ENCODE measurements at regions not wholly inside any gene's neighbourhood (a gene's known extent, or its start where the extent isn't known, plus 50 kb on each side); places are given as distances from the start of the nearest gene placed in this dataset.

GRCh38 chr1:98374098-98374497 is 287.4 kb upstream of the SNX7 start:
- no peak for DNase-seq

- DNase-seq = no peak
Measured at GRCh38 chr1:98373056-98373455, 288.5 kb upstream of the SNX7 start.

- DNase-seq = no peak
Measured at GRCh38 chr1:98371764-98372163, 289.8 kb upstream of the SNX7 start.

GRCh38 chr1:98369463-98369862 is 292.1 kb upstream of the SNX7 start:
- DNase-seq = no peak

DNA sequence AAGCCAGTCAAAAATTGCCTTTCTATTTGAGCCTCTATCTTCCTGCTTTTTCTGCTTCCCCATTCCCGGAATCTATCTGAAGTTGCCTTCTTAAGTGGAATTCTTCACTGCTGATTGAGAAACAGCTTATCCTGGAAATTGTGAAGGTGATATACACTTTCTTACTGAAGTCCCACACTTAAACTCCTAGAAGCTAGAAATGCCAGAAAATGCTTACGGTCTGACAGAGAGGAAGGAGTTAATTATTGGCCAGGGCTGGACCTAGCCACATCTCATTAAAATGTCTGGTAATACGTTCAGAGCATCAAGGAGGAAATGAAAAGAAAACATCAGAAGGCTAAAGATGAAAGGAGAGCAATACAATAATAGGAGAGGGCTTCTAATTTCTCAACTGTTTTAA is 292.5 kb upstream of the SNX7 start:
- DNase-seq = no peak

DNA sequence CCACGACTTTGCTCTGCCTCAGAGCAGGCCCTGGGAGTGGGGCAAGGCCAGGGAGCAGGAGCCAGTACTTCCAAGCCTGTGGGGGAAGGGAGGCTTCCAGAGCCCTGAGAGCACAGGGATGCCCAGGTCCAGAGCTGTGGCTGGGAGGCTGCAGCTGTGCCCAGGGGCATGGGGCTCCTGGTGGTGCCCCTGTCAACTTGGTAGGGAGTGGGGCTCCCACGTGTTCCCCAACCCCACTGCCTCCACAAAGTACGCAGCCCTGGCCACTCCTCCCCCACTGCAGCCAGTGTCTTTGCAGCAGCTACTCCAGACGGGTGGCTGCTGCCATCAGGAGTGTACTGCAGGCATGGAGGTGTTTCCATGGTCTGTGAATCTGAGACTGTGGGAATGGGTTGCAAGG is 294.1 kb upstream of the SNX7 start:
- no peak for DNase-seq

- no peak for DNase-seq
Measured at GRCh38 chr1:98366343-98366742, 295.2 kb upstream of the SNX7 start.

DNA sequence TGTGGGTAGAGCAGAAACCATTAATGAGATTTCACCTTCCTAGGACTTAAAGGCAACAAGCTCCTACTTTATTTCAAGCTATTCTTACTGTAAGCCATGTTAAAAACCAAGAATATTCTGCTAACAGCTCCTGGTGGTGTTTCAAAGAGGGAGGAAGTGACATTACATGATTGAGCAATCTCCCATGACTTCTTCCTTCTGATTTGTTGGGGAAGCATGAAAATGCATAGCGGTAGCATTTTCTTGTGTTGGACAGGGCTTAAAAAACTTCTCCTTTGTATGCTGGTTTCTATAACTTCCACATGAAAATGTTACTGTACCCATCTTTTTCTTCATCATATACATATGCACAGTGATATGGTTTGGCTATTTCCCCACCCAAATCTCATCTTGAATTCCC is 297.0 kb upstream of the SNX7 start:
- DNase-seq = no peak

- DNase-seq = no peak
Measured at GRCh38 chr1:98360864-98361263, 300.7 kb upstream of the SNX7 start.

DNA sequence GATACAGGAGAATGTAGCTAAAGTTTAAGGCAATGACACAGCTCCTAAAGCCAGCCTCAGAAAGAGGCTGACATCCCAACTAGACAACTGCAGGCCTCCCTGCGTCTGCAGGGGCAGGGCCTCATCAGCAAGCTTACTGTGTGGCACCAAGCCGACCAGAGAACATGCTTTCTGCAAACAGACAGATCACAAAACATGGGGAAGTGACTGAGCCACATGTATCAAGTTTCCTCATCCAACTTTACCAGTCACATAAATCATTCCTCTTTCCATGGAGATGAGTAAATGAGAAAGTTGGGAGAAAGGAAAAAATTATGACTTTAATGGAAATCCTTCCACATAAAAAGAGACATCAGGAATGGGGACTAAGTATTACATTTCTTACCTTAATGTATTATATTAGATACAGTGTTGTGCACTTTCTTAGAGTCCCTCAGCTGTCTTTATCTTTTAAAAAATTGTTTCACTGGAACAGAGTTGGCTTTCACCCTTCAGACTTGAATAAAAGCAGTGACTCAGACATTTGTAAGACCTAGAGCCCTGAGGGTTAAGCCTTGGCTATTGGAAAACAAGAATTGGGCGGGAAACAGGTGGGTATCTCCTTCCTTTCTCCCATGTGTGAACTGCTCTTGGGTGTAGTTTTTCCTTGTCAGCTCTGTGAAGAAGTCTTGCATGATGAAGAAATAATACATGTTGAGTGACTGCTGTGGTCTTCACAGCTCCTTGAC is 305.7 kb upstream of the SNX7 start:
- DNase-seq = no peak

DNA sequence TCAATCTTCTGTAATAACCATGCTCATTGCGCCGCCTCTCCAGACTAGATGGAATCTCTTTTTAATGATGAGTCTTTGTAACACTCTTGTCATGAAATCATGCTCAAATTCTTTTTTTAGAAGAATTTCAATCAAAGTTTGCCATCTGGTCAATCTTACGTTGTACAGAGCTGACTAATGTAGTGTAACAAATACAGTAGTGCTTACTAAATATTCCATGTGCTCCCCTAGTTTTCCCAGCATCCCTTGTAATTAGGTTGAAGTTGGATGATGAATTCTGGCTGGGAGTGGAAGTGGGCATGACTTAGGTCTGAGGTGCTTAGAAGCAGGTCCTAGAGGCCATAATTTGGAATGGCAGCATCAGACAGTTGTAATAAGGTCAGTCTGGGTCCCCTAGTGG is 309.1 kb upstream of the SNX7 start:
- no peak for DNase-seq

DNA sequence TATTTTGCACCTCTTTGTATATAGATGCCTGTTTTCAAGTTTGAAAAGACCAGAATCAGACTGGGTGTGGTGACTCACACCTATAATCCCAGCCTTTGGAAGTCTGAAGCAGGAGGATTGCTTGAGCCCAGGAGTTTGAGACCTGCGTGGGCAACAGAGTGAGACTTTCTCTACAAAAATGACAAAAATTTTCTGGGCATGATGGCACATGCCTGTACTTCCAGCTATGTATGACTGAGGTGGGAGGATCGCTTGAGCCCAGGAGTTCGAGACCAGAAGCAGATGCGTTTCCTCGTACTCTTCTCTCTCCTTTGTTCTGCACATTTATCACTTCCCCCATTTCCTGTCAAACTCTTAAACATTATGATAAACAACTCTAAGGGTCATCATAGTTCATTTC is 310.0 kb upstream of the SNX7 start:
- DNase-seq = no peak

- no peak for DNase-seq
Measured at GRCh38 chr1:98345417-98345816, 316.1 kb upstream of the SNX7 start.

DNA sequence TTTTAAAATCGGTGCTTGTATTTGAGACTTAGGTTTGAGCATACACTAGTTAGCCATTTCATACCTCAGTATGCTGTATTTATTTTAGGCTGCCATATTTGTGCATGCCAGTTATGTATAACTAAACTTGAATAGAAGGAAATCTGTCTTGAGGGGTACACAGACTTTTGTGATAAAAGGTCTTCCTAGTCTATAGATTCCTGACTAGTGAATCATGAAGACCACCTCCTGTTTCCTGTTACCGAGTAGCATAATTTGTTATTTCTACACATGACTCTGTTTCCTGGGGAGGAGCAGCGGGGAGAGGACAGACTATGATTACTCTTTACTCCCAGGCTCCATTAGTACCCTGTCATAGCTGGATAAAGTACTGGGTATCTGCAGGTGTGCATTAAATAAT is 316.8 kb upstream of the SNX7 start:
- no peak for DNase-seq

DNA sequence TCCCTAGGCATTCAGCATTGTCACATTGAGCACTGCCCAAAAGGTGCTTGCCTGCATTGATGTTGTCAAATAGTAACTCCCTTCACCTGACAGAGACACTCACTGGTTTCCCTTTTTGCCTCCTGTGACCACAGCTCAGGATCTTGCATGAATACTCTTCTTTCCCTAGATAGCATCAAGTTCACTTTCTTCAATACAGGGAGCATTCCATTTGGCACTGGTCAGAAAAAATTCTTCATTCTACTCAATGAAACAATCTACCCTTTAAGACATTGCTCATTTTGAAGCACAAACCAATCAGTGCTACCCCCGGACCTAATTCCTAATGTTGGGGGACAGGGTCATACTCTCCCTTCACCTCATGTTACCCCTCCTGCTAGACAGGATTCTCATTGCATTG is 319.0 kb upstream of the SNX7 start:
- DNase-seq = no peak

DNA sequence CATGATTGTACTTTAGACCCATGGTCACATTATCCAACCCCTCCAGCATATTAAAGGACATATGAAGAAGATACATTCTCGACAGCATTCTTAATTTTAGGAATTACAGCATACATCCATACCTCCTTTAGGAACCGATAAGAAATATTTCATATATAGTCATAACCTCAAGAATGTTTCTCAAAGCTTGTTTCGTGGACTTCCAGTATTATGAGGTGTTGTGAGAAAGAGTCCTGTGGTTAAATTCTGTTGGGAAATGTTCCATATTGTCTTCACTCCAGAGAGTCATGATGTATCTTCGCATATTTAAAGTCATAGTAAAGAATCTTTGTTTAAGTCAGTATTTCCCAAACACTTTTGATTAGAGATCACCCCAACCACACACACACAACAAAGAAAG is 321.0 kb upstream of the SNX7 start:
- DNase-seq = no peak

DNA sequence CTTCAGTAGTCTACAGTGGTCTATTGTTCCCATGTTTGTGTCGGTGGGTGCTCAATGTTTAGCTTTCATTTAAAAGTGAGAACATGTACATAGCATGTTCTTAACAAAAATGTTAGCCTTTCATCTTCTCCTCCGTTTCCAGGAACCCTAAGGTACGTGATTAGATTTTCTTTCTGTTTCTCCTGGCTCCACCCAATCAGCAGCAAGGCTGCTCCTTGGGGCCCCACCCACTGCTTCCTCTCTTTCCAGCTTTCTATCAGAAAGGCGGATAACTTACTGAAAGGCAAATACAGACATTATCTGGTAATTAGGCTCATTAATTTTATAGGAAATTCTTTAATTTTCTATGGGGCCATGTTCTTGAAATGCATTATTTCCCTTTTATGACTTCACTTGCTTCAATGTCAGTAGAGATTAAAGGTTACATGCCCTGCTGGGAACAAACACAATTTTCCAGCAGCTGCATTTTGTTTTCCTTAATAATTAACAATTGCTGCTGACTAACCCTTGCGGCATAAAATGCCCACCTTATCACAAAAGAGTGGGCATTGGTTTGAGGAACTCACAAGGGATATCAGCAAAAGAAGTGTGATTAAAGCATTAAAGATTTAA is 324.9 kb upstream of the SNX7 start:
- DNase-seq = no peak

DNA sequence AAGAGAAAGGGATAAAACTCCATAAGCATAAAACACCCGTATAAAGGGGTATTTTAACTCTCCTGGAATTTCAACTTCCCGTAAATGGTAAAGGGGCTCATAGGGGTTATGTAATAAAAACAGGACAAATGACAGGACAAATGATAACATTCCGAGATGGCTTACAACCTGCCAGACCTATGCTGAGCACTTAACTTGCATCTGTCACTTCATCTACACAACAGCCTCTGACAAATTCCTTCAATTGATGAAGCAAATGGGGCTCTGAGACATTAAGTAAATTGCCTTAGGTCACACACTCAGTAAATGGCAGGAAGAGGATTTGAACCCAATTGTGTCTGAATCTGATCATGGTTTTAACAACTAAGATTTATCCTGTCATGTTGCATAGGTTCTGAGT is 327.6 kb upstream of the SNX7 start:
- no peak for DNase-seq

DNA sequence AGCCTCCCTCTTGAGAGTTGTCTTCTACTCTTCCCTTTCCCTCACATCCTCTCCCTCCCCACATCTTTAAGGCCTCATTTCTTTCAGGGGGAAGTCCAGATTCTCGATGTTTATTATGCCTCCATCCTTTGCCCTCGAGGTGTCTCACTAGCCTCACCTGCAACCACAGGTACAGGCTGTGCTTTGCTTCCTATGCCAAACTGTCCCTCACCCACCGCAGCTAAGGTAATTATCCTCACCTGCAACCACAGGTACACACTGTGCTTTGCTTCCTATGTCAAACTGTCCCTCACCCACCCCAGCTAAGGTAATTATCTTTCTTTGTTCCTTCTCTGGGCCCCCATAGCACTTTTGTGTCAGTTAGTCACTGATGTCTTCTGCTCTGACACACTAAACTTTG is 328.1 kb upstream of the SNX7 start:
- no peak for DNase-seq

GRCh38 chr1:98331718-98332311 is 329.7 kb upstream of the SNX7 start:
- no peak for DNase-seq

DNA sequence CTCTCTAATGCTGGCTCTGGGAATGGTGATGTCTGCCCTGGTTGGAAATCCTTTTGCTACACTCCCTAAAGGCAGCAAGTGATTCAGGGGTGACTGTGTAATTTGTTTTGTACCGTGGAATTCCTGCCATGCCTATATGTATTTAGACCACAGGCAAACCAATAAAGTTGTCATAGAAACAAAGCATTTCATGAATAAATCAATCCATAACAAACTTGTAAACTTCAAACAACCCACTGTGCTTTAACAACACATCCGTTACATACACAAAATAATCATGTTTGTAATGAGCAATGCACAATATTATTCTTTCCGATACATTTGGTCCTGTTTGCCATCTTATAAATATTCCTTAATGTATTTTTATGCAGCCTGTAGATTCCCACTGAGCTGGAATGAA is 330.3 kb upstream of the SNX7 start:
- no peak for DNase-seq

DNA sequence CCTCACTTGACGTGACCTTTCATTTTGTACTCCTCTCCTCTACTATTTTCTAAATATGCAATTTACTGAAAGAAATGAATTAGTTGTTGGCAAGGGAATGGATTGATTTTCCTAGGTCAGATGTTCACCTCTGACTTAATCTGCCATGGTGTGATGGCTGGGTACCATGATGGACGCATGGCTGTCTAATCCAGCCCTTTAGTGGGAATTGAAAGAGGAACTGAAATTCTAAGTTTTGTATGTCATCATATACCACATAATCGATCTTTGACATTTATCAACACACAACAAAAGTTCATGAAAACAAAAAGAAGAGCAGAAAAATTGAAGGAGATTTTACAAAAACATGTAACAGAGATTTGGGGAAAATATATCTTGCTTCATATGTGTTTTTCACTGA is 331.3 kb upstream of the SNX7 start:
- DNase-seq = no peak

DNA sequence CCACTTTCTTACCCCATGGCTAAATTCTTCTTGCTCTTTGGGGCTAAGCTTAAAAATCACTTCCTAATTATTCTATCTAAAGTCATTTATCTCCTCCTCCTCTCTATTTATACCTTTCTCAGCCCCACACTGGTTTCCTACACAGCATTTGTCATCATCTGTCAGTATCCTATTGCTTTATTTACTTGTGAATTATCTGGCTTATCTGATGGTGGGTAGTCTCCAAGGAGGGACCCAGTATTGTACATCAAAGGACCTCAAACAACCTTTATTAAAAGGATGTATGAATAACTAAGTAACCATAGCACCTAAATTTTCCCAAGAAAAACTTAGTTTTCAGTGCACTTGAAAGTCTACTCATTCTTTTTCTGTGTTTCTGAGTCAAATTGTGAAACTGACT is 332.7 kb upstream of the SNX7 start:
- no peak for DNase-seq

DNA sequence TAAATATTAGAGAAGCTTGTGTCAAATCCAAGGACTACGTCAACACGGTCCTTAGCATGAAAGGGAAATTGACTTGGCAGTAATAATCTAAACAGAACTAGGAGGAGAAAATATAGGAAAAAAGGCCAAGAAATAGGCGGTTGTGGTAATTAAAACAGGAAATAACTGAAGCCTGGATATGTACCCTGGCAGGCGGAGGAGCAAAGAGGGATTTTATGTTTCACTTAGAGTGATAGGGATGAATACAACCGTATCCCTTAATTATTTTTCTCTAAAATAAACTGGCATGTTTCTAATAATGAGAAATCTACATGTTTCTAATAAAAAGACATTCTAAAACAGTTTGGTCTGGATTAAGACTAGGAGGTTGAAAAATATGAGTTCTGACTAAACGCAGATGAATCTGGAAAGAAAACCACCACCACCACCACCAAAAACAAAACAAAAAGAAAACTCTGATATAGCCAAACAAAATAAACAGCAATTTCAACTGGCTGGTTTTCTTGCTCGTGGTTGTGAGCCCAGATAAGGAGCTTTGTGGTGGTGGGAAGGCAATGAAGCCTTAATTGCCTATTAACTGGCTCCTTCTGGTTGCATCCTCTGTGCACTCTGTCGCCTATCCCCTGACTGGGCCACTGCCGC is 334.2 kb upstream of the SNX7 start:
- no peak for DNase-seq
